HCT116 (cell line): ENCODE measurements at regions not wholly inside any gene's neighbourhood (a gene's known extent, or its start where the extent isn't known, plus 50 kb on each side); places are given as distances from the start of the nearest gene placed in this dataset.

ENCODE experiments used
- ATAC-seq: fragments of 200-7000 bp; cut with Tn5 transposase; 2 replicates; pipeline ENCODE4 v1.9.1; 2020; ENCODE audit warnings: mild to moderate bottlenecking, moderate library complexity
- BruUV-seq: library from RNA; stranded (reverse); fragments of 400-500 nt; replicated peaks from 2 replicates; lab custom pipeline; 2021; lab: Mats Ljungman, UMichigan
- CTCF ChIA-PET: fragments of 300-600 bp; sonication (Branson Sonifier 250); formaldehyde crosslinking; loops from one replicate; lab custom pipeline; 2021; ENCODE audit warnings: antibody characterized with exemption; lab: Charles Lee
- POLR2A ChIA-PET: fragments of 300-600, 350-600 bp; sonication (Branson Sonifier 250); formaldehyde crosslinking; loops from one replicate; lab custom pipeline; 2021; ENCODE audit warnings: antibody characterized with exemption; lab: Charles Lee
- RAD21 ChIA-PET, 2 experiments: fragments of 300-600 bp; sonication (Branson Sonifier 250); formaldehyde crosslinking; loops; one replicate each; lab custom pipeline; 2023; ENCODE audit warnings: low total read pairs in 2 of 2; ENCODE audit not compliant: uncharacterized antibody in 2 of 2, unreplicated experiment in 2 of 2, low non-redundant PET in 1 of 2; lab: Charles Lee
- DNase-seq: peaks from one replicate; pipeline ENCODE4 v3.0.0-alpha.2; 2010; ENCODE audit warnings: low read depth, low spot score
- H2AFZ ChIP-seq: fragments of 200-600 bp; shearing (Covaris generic), sonication (generic); 2 replicates; pipeline ENCODE4 v1.6.1; 2017; ENCODE audit warnings: low read depth, mixed run types, mixed read lengths, antibody characterized with exemption, low read length; ENCODE audit not compliant: poor library complexity, severe bottlenecking
- H3K27ac ChIP-seq: 2 replicates; pipeline ENCODE4 v1.5.1; 2012; ENCODE audit warnings: low read depth, low read length
- H3K27me3 ChIP-seq: fragments of 200-600 bp; sonication (generic); 2 replicates; pipeline ENCODE4 v1.6.1; 2016; ENCODE audit warnings: mixed run types, low read length, mixed read lengths; ENCODE audit not compliant: insufficient read depth
- H3K36me3 ChIP-seq, 2 experiments: fragments of 200-500 bp in 1 of 2; fragments of 200-600 bp in 1 of 2; sonication (Bioruptor generic) in 1 of 2; sonication (generic) in 1 of 2; 2 replicates each; pipeline versions ENCODE4 v1.5.1 to v1.6.1; 2014 to 2016; ENCODE audit warnings: low read length in 2 of 2, inconsistent platforms in 1 of 2, mixed read lengths in 1 of 2, mixed run types in 1 of 2; ENCODE audit not compliant: insufficient read depth in 2 of 2, control insufficient read depth in 1 of 2
- H3K4me1 ChIP-seq, 2 experiments: fragments of 200-600 bp in 1 of 2; sonication (generic) in 1 of 2; 2 replicates each; pipeline versions ENCODE4 v1.5.1 to v1.6.1; 2012 to 2017; ENCODE audit warnings: low read length in 2 of 2, inconsistent platforms in 1 of 2, mild to moderate bottlenecking in 1 of 2, mixed read lengths in 1 of 2, mixed run types in 1 of 2, moderate library complexity in 1 of 2; ENCODE audit not compliant: insufficient read depth in 2 of 2, control insufficient read depth in 1 of 2
- H3K4me2 ChIP-seq: fragments of 200-600 bp; sonication (generic); 2 replicates; pipeline ENCODE4 v1.6.1; 2017; ENCODE audit warnings: mixed run types, low read length, mixed read lengths
- H3K4me3 ChIP-seq, 2 experiments: fragments of 200-600 bp in 1 of 2; sonication (generic) in 1 of 2; replicated peaks in 1 of 2; 2 replicates each; pipeline ENCODE4 v1.5.1; 2011 to 2016; ENCODE audit warnings: low read length in 2 of 2, control low read depth in 1 of 2, low read depth in 1 of 2, mild to moderate bottlenecking in 1 of 2, mixed read lengths in 1 of 2, mixed run types in 1 of 2
- H3K79me2 ChIP-seq: fragments of 200-600 bp; sonication (generic); 2 replicates; pipeline ENCODE4 v1.6.1; 2017; ENCODE audit warnings: mild to moderate bottlenecking, mixed run types, low read length, moderate library complexity, mixed read lengths; ENCODE audit not compliant: insufficient read depth
- H3K9ac ChIP-seq: fragments of 200-600 bp; sonication (generic); 2 replicates; pipeline ENCODE4 v1.6.1; 2016; ENCODE audit warnings: low read length, mixed read lengths
- H3K9me2 ChIP-seq: fragments of 200-600 bp; sonication (generic), shearing (Covaris generic); 2 replicates; pipeline ENCODE4 v1.6.1; 2017; ENCODE audit warnings: mixed run types, mild to moderate bottlenecking, moderate library complexity; ENCODE audit not compliant: insufficient read depth
- H3K9me3 ChIP-seq, 2 experiments: fragments of 200-500 bp in 1 of 2; fragments of 200-600 bp in 1 of 2; sonication (Bioruptor generic) in 1 of 2; sonication (generic) in 1 of 2; 2 replicates each; pipeline ENCODE4 v1.6.1; 2014 to 2017; ENCODE audit warnings: low read length in 2 of 2, mixed read lengths in 2 of 2, inconsistent platforms in 1 of 2, low read depth in 1 of 2, mild to moderate bottlenecking in 1 of 2, mixed run types in 1 of 2, moderate library complexity in 1 of 2; ENCODE audit not compliant: control insufficient read depth in 1 of 2, insufficient read depth in 1 of 2
- H4K20me1 ChIP-seq: fragments of 200-600 bp; sonication (generic), shearing (Covaris generic); 2 replicates; pipeline ENCODE4 v1.6.1; 2017; ENCODE audit warnings: mixed run types, mild to moderate bottlenecking, moderate library complexity; ENCODE audit not compliant: insufficient read depth
- ATF3 ChIP-seq: IDR thresholded peaks from 2 replicates; pipeline ENCODE4 v1.6.1; 2012
- FOSL1 ChIP-seq: IDR thresholded peaks from 2 replicates; pipeline ENCODE4 v1.6.1; 2012; ENCODE audit warnings: low read depth
- JUND ChIP-seq: IDR thresholded peaks from 2 replicates; pipeline ENCODE4 v1.6.1; 2012
- POLR2A ChIP-seq: IDR thresholded peaks from 2 replicates; pipeline ENCODE4 v1.7.0; 2011; ENCODE audit warnings: borderline replicate concordance; ENCODE audit not compliant: insufficient read depth, insufficient read length; ENCODE audit errors: extremely low read depth
- REST ChIP-seq: IDR thresholded peaks from 2 replicates; pipeline ENCODE4 v1.6.1; 2012; ENCODE audit warnings: low read depth
- YY1 ChIP-seq: IDR thresholded peaks from 2 replicates; pipeline ENCODE4 v1.6.1; 2011; ENCODE audit warnings: low read length, low read depth, moderate library complexity, mild to moderate bottlenecking; ENCODE audit not compliant: insufficient replicate concordance; ENCODE audit errors: extremely low read depth
- ZBTB33 ChIP-seq: IDR thresholded peaks from 2 replicates; pipeline ENCODE4 v1.6.1; 2011; ENCODE audit warnings: mild to moderate bottlenecking, low read length, moderate library complexity; ENCODE audit not compliant: insufficient replicate concordance; ENCODE audit errors: extremely low read depth
- ZNF274 ChIP-seq: fragments of 200-500 bp; sonication (Bioruptor generic); IDR thresholded peaks from 2 replicates; pipeline ENCODE4 v1.6.1; 2014; ENCODE audit warnings: mild to moderate bottlenecking, low read depth, low read length, inconsistent platforms
- intact Hi-C: fragments of 100-400 bp; cut with micrococcal nuclease; formaldehyde crosslinking; loops from 2 replicates; pipeline ENCODE4 v1.10.0; 2022

GRCh38 chr6:11368264-11368663 lies 135.8 kb upstream of the NEDD9 start:
- Histone ChIP-seq H3K9me2 (no peaks in the 10 kb centered on the region), H3K79me2 (no peaks in the 10 kb centered on the region), H3K9me3 (no peaks in the 10 kb centered on the region), H3K27ac (no peak overlapping the region), H2AFZ (no peak overlapping the region), H4K20me1 (no peaks in the 10 kb centered on the region), H3K4me2 (no peak overlapping the region), H3K4me3 (no peak overlapping the region), H3K36me3 (no peaks in the 10 kb centered on the region), H3K27me3 (no peaks in the 10 kb centered on the region), H3K4me1 (peaks cover 0 to 12% of the 10 kb centered on the region in 2 experiments; a peak in 2 of 4 replicates), H3K9ac (no peak overlapping the region)
- TF ChIP-seq ZBTB33, result no peak
- no peak for TF ChIP-seq POLR2A
- no peak; the same call in 1 of the 2 replicates for TF ChIP-seq JUND
- no peak for TF ChIP-seq FOSL1
- no peak for TF ChIP-seq ZNF274
- no peak for TF ChIP-seq REST
- TF ChIP-seq YY1, result no peak
- no peak for TF ChIP-seq ATF3
- no TSS peak for BruUV-seq
- intact Hi-C loops, result no loop called here
- ATAC-seq (no peak), DNase-seq (no peak)
- ChIA-PET RAD21 (no interaction called here), POLR2A (no interaction called here), CTCF (no interaction called here)
